ENCODE measurements at regions not wholly inside any gene's neighbourhood (a gene's known extent, or its start where the extent isn't known, plus 50 kb on each side); places are given as distances from the start of the nearest gene placed in this dataset.
"Not testable (repeated sequence)": the region's sequence is repeated elsewhere in the genome, so short reads cannot be mapped to it uniquely, and the experiment has no call there.

DNA sequence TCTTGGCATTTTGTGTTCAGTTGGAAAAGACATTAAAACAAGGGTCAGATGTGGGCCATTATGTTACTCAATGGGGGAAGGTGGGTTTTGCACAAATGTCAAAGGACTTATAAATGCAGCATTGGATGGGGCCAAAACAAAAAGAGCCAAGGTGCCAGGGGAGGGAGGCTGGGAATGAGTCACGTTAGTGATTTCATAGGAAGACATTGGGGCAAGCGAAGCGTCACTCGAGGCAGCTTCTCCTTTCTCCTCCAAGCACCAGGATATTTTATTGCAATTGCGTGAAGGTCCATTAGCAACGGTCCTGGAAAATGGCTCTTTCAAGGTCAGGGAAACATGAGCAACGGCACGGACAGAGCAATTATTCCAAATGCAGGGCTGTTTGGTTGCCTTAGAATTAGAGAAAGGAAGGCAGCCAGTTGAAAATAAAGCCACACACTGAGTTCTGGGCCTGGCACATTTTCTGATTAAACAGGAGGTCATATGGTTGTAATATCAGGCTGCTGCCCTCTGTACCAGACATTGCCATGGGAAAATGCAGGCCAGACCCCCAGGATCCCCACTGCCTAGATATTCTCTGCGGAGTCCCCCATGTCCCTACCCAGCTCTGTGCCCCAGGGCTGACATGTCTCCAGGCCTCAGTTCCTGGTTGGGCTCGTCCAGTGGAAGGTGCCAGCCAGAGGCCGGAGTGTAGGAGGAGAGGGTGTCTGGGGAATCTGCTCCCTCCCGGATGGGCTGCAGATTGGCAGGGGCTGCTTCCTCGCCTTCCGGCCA, 63.3 kb upstream of the NANOS1 start:
- no peak for DNase-seq (ENCODE audit: low read depth)

- DNase-seq (ENCODE audit: low read depth) = no peak
Measured at GRCh38 chr10:118966850-118967125, 62.7 kb upstream of the NANOS1 start.

GRCh38 chr10:118967160-118967559, 62.4 kb upstream of the NANOS1 start:
- DNase-seq (ENCODE audit: low read depth) = no peak

DNA sequence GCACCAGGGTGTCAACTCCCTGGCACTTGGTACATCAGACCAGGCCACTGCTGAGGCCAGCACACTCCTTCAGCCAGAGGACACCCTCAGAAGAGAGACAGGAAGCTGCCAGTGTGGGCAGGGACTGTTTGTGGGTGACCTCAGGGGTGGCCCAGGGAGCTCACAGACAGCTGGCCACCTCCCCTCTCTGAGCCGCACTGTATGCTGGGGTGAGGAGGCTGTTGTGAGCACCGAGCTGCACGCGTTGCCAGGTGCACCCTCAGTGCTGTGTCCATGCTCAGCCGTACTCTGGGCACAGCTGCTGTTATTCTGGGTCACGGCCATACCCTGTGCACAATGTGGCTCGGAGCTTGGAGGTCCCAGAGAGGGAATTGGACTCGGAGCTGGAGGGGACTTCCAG, 61.5 kb upstream of the NANOS1 start:
- DNase-seq (ENCODE audit: low read depth) = no peak

GRCh38 chr10:118968482-118968881, 61.0 kb upstream of the NANOS1 start:
- DNase-seq (ENCODE audit: low read depth) = no peak

DNA sequence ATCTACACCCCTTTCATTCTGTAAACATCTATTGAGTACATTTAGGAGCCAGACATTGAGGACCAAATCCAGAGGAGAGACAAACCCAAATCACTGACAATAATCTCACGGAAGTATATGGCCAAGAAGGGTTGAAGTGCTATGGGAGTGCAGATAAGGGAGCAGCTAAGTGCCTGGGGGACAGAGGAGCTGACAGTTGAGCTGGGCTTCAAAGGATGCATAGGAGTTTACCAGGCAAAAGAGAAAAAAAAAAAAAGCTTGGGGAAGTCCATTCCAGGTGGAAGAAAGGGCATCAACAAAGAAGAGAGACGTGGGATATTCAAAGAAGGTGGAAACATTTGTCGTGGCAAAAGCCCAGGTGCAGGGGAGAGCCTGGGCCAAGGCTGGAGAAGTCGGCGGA, 60.5 kb upstream of the NANOS1 start:
- no peak for DNase-seq (ENCODE audit: low read depth)

DNA sequence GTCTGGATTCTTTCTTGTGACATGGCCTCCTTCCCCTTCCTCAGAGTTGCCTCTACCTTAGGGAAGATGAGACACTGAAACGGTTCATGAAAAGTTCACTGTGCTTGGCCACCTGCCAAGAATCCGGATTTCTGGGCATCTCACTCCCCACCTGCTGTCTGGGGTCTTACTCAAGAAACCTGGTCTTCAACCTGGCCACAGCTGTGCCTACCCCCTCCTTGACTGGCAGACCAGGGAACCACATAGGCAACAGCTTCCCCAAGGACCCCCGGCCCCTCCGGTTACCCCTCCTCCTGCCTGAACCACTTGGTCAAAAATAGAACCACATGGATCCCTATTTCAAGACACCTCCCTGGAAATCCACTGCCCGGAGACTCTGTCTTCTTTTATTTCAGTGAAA, 58.7 kb upstream of the NANOS1 start:
- no peak for DNase-seq (ENCODE audit: low read depth)

- DNase-seq (ENCODE audit: low read depth) = no peak
Measured at GRCh38 chr10:118971187-118971586, 58.3 kb upstream of the NANOS1 start.

DNA sequence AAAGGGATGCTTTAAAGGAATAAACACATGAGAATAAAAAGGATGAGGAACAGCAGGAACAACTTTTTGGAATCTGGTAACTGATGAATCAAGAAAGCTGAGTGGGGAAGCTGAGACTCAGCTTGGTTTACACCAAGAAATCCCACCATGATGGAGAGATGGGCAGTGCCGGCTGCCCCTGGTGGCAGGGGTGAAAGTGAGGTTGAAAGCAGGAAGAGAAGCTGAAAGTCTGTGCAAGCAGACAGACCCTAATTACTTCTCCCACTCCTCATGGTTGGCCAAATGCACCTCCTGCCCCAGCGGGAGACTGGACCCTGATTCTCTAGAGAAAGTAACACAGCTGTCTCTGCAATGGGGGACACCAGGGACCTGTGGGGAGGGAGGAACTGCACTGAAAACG, 57.6 kb upstream of the NANOS1 start:
- DNase-seq (ENCODE audit: low read depth) = no peak

GRCh38 chr10:118973744-118974143, 55.8 kb upstream of the NANOS1 start:
- DNase-seq (ENCODE audit: low read depth) = no peak

GRCh38 chr10:118974951-118975350, 54.6 kb upstream of the NANOS1 start:
- no peak for DNase-seq (ENCODE audit: low read depth)

DNA sequence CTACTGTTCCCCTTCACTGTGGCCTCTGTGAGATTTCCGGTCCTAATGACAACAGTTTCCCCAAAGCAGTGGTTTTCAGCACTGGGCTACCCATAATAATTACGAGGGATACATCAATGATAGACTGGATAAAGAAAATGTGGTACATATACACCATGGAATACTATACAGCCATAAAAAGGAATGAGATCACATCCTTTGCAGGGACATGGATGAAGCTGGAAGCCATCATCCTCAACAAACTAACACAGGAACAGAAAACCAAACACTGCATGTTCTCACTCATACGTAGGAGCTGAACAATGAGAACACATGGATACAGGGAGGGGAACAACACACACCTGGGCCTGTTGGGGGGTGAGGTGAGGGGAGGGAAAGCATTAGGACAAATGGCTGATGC, 53.3 kb upstream of the NANOS1 start:
- DNase-seq (ENCODE audit: low read depth) = not testable (repeated sequence)

DNA sequence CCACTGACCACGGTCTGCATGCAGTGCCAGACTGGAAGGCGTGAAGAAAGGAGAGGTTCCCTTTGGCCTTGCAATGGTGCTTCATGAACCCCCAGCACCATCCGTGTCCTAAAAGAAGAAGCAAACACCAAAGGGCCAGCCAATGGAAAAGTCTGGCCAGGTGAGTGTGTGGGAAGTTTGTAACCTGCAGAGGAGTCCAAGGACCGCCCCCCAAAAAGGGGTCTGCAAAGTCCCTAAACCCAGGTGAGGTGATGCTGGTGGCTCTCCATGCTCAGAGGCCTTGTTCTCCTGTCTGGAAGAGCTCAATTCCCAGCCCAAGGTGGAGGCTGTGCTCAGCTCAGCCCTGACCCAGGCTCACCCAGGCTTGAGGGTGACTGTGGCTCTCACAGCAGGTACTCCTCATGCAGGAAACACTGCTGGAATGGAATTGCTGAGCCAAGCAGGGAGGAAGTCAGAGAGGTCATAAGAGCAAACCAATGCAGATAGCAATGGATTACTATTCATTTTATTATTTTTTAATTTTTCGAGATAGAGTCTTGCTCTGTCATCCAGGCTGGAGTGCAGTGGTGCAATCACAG, 52.4 kb upstream of the NANOS1 start:
- DNase-seq (ENCODE audit: low read depth) = no peak

- DNase-seq (ENCODE audit: low read depth) = no peak
Measured at GRCh38 chr10:118977835-118978234, 51.7 kb upstream of the NANOS1 start.

DNA sequence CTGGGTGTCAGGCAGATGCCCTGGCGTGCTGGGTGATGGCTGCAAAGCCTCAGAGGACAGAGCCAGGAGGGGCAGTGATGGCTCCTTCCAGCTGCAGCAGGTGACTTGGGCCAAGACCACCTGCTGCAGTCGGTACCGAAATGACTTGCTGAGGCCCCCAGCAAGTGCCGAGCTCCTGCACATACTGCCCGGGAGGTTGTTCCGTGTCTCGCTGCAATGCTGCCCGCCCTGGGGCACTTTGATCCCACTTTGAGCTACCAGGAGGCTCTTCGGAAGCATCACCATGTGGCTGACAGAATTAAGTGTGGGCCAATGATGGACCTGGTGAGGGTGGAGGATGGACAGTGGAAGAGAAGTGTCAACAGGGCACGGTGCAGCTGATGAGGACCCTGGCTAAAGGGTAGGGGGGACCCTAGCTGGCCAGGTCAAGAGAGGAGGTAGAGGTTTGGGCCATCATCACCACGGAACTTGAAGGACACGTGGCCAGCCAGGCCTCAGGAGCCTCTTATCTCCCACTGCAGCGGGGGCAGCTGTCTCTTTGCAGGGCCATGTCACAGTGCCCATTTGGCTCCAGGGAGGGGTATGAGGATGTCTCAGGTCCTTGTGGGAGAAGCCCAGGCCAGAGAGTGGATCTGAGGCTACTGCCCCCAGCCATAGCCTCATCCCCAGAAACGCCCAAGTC, 51.1 kb upstream of the NANOS1 start:
- no peak for DNase-seq (ENCODE audit: low read depth)

- DNase-seq (ENCODE audit: low read depth) = no peak
Measured at GRCh38 chr10:118978998-118979350, 50.5 kb upstream of the NANOS1 start.

- DNase-seq (ENCODE audit: low read depth) = no peak
Measured at GRCh38 chr10:118979661-118980060, 49.9 kb upstream of the NANOS1 start.
